Astrocyte (in vitro differentiated cells and primary cell): ENCODE measurements at regions not wholly inside any gene's neighbourhood (a gene's known extent, or its start where the extent isn't known, plus 50 kb on each side); places are given as distances from the start of the nearest gene placed in this dataset.

Experiments
- DNase-seq: peaks from one replicate; pipeline ENCODE4 v3.0.0-alpha.2; 2010; ENCODE audit warnings: low read depth
- FAIRE-seq: peaks from 2 replicates; lab custom pipeline; 2011; peaks lifted over from hg19 to GRCh38; lab: Jason Lieb, UNC
- H2AFZ ChIP-seq: 2 replicates; pipeline ENCODE4 v1.6.0; 2012; ENCODE audit warnings: low read depth, low read length, inconsistent platforms
- H3K27ac ChIP-seq: 2 replicates; pipeline ENCODE4 v1.5.1; 2011; ENCODE audit warnings: low read depth, low read length, inconsistent platforms
- H3K27me3 ChIP-seq: 2 replicates; pipeline ENCODE4 v1.6.0; 2011; ENCODE audit warnings: low read length, inconsistent platforms; ENCODE audit not compliant: insufficient read depth
- H3K36me3 ChIP-seq: 2 replicates; pipeline ENCODE4 v1.5.1; 2011; ENCODE audit warnings: low read length, inconsistent platforms; ENCODE audit not compliant: insufficient read depth
- H3K4me1 ChIP-seq: 2 replicates; pipeline ENCODE4 v1.5.1; 2011; ENCODE audit warnings: low read length, inconsistent platforms; ENCODE audit not compliant: insufficient read depth
- H3K4me2 ChIP-seq: 2 replicates; pipeline ENCODE4 v1.6.0; 2012; ENCODE audit warnings: low read length, inconsistent platforms
- H3K4me3 ChIP-seq: 2 replicates; pipeline ENCODE4 v1.5.1; 2011; ENCODE audit warnings: low read depth, mild to moderate bottlenecking, low read length, inconsistent platforms; ENCODE audit not compliant: insufficient read depth
- H3K79me2 ChIP-seq: 2 replicates; pipeline ENCODE4 v1.6.0; 2012; ENCODE audit warnings: mild to moderate bottlenecking, low read length, inconsistent platforms; ENCODE audit not compliant: insufficient read depth
- H3K9ac ChIP-seq: 2 replicates; pipeline ENCODE4 v1.6.0; 2012; ENCODE audit warnings: mild to moderate bottlenecking, low read length, inconsistent platforms
- H3K9me3 ChIP-seq: 2 replicates; pipeline ENCODE4 v1.5.1; 2012; ENCODE audit warnings: low read depth, mild to moderate bottlenecking, low read length, inconsistent platforms; ENCODE audit not compliant: insufficient read depth
- H4K20me1 ChIP-seq: 2 replicates; pipeline ENCODE4 v1.6.0; 2012; ENCODE audit warnings: low read length, inconsistent platforms; ENCODE audit not compliant: insufficient read depth
- H3K27ac Mint-ChIP-seq: one replicate; pipeline ENCODE4 v1.8.0; 2021; ENCODE audit warnings: mild to moderate bottlenecking, mixed read lengths; ENCODE audit not compliant: unreplicated experiment
- H3K27me3 Mint-ChIP-seq: one replicate; pipeline ENCODE4 v1.8.0; 2021; ENCODE audit warnings: low read depth, mixed read lengths; ENCODE audit not compliant: unreplicated experiment
- H3K36me3 Mint-ChIP-seq: one replicate; pipeline ENCODE4 v1.8.0; 2021; ENCODE audit warnings: low read depth, mixed read lengths; ENCODE audit not compliant: unreplicated experiment
- H3K4me1 Mint-ChIP-seq: one replicate; pipeline ENCODE4 v1.8.0; 2021; ENCODE audit warnings: low read depth, mixed read lengths; ENCODE audit not compliant: unreplicated experiment
- H3K4me3 Mint-ChIP-seq: one replicate; pipeline ENCODE4 v1.8.0; 2021; ENCODE audit warnings: mild to moderate bottlenecking, moderate library complexity, mixed read lengths; ENCODE audit not compliant: unreplicated experiment
- H3K9me3 Mint-ChIP-seq: one replicate; pipeline ENCODE4 v1.8.0; 2021; ENCODE audit warnings: mild to moderate bottlenecking, mixed read lengths; ENCODE audit not compliant: unreplicated experiment
- CTCF ChIP-seq: IDR thresholded peaks from 2 replicates; pipeline ENCODE4 v1.5.1; 2011; ENCODE audit warnings: low read depth, mild to moderate bottlenecking, inconsistent platforms, low read length, moderate library complexity; ENCODE audit not compliant: insufficient read depth
- EZH2 ChIP-seq: IDR thresholded peaks from 2 replicates; pipeline ENCODE4 v1.6.1; 2012; ENCODE audit warnings: mild to moderate bottlenecking, low read length, inconsistent platforms; ENCODE audit not compliant: insufficient read depth

GRCh38 chr18:78115896-78116561 lies 863.6 kb upstream of the SALL3 start:
- no peak overlapping the region for H2AFZ ChIP-seq
- Mint-ChIP-seq H3K27ac (no peak overlapping the region), H3K4me3 (no peak overlapping the region), H3K9me3 (peaks cover 8% of the 10 kb centered on the region), H3K4me1 (no peaks in the 10 kb centered on the region), H3K36me3 (no peaks in the 10 kb centered on the region), H3K27me3 (no peaks in the 10 kb centered on the region)
- no peaks in the 10 kb centered on the region for H3K27me3 ChIP-seq
- no peak overlapping the region for H3K4me2 ChIP-seq
- TF ChIP-seq EZH2 (no peak), CTCF (no peak)
- DNase-seq: no peak
- H4K20me1 ChIP-seq: no peaks in the 10 kb centered on the region
- no peak overlapping the region for H3K4me3 ChIP-seq
- no peaks in the 10 kb centered on the region for H3K79me2 ChIP-seq
- FAIRE-seq: no peak
- no peak overlapping the region for H3K27ac ChIP-seq
- H3K36me3 ChIP-seq: no peaks in the 10 kb centered on the region
- peaks cover 6% of the 10 kb centered on the region for H3K9me3 ChIP-seq
- H3K9ac ChIP-seq: no peak overlapping the region
- no peaks in the 10 kb centered on the region for H3K4me1 ChIP-seq

- Histone ChIP-seq H3K4me1 (no peaks in the 10 kb centered on the region), H3K79me2 (no peaks in the 10 kb centered on the region), H3K27ac (no peak overlapping the region), H3K36me3 (no peaks in the 10 kb centered on the region), H3K9ac (no peak overlapping the region), H3K27me3 (no peaks in the 10 kb centered on the region), H3K4me2 (no peak overlapping the region), H3K4me3 (no peak overlapping the region), H2AFZ (no peak overlapping the region), H4K20me1 (no peaks in the 10 kb centered on the region), H3K9me3 (peaks cover 30% of the 10 kb centered on the region)
- peaks cover 28% of the 10 kb centered on the region for H3K9me3 Mint-ChIP-seq
- no peaks in the 10 kb centered on the region for H3K4me1 Mint-ChIP-seq
- no peak for TF ChIP-seq CTCF
- no peak for TF ChIP-seq EZH2
- H3K27me3 Mint-ChIP-seq: peaks cover 4% of the 10 kb centered on the region
- DNase-seq (no peak), FAIRE-seq (no peak)
- H3K36me3 Mint-ChIP-seq: no peaks in the 10 kb centered on the region
- H3K4me3 Mint-ChIP-seq: no peak overlapping the region
- no peak overlapping the region for H3K27ac Mint-ChIP-seq
These were observed 856.3 kb upstream of the SALL3 start for GRCh38 chr18:78123144-78123909.
